Osteocyte (in vitro differentiated cells): ENCODE measurements at regions not wholly inside any gene's neighbourhood (a gene's known extent, or its start where the extent isn't known, plus 50 kb on each side); places are given as distances from the start of the nearest gene placed in this dataset.

Experiments
- DNase-seq: peaks from one replicate; pipeline ENCODE4 v3.0.0; 2021; ENCODE audit warnings: mixed read lengths; ENCODE audit not compliant: unreplicated experiment; ENCODE audit errors: extremely low spot score
- H3K27ac Mint-ChIP-seq: one replicate; pipeline ENCODE4 v1.8.0; 2021; ENCODE audit warnings: mild to moderate bottlenecking, mixed read lengths; ENCODE audit not compliant: unreplicated experiment
- H3K27me3 Mint-ChIP-seq: one replicate; pipeline ENCODE4 v1.8.0; 2021; ENCODE audit warnings: mixed read lengths; ENCODE audit not compliant: unreplicated experiment
- H3K36me3 Mint-ChIP-seq: one replicate; pipeline ENCODE4 v1.8.0; 2021; ENCODE audit warnings: mixed read lengths; ENCODE audit not compliant: unreplicated experiment
- H3K4me1 Mint-ChIP-seq: one replicate; pipeline ENCODE4 v1.8.0; 2021; ENCODE audit warnings: mixed read lengths; ENCODE audit not compliant: unreplicated experiment
- H3K4me3 Mint-ChIP-seq: one replicate; pipeline ENCODE4 v1.8.0; 2021; ENCODE audit warnings: mild to moderate bottlenecking, moderate library complexity, mixed read lengths; ENCODE audit not compliant: unreplicated experiment
- H3K9me3 Mint-ChIP-seq: one replicate; pipeline ENCODE4 v1.8.0; 2021; ENCODE audit warnings: mixed read lengths; ENCODE audit not compliant: unreplicated experiment
- CTCF ChIP-seq: fragments of 200-600 bp; sonication (generic); IDR thresholded peaks from 2 replicates; pipeline ENCODE4 v1.5.0; 2021; ENCODE audit warnings: antibody characterized with exemption, mild to moderate bottlenecking, moderate library complexity

GRCh38 chr14:49367696-49368095, 218.5 kb downstream of the RPS29 start:
- DNase-seq: no peak
- TF ChIP-seq CTCF: no peak
- Mint-ChIP-seq H3K36me3 (no peaks in the 10 kb centered on the region), H3K9me3 (no peaks in the 10 kb centered on the region), H3K27ac (no peak overlapping the region), H3K4me3 (no peak overlapping the region), H3K4me1 (no peaks in the 10 kb centered on the region), H3K27me3 (peaks cover 4% of the 10 kb centered on the region)

GRCh38 chr14:49366416-49366815, 219.8 kb downstream of the RPS29 start:
- no peak for TF ChIP-seq CTCF
- DNase-seq: no peak
- Mint-ChIP-seq H3K4me1 (no peaks in the 10 kb centered on the region), H3K4me3 (no peak overlapping the region), H3K27me3 (peaks cover 4% of the 10 kb centered on the region), H3K36me3 (no peaks in the 10 kb centered on the region), H3K9me3 (no peaks in the 10 kb centered on the region), H3K27ac (no peak overlapping the region)

- TF ChIP-seq CTCF: no peak
- Mint-ChIP-seq H3K4me1 (no peaks in the 10 kb centered on the region), H3K36me3 (no peaks in the 10 kb centered on the region), H3K27me3 (peaks cover 4% of the 10 kb centered on the region), H3K4me3 (no peak overlapping the region), H3K27ac (no peak overlapping the region), H3K9me3 (no peaks in the 10 kb centered on the region)
- no peak for DNase-seq
Measured at GRCh38 chr14:49364752-49365117, 221.4 kb downstream of the RPS29 start.

GRCh38 chr14:49363821-49364751, 222.1 kb downstream of the RPS29 start:
- no peak overlapping the region for H3K27ac Mint-ChIP-seq
- no peak overlapping the region for H3K4me3 Mint-ChIP-seq
- H3K27me3 Mint-ChIP-seq: peaks cover 4% of the 10 kb centered on the region
- TF ChIP-seq CTCF: no peak
- no peaks in the 10 kb centered on the region for H3K36me3 Mint-ChIP-seq
- H3K4me1 Mint-ChIP-seq: no peaks in the 10 kb centered on the region
- H3K9me3 Mint-ChIP-seq: no peaks in the 10 kb centered on the region
- no peak for DNase-seq

GRCh38 chr14:49362916-49363315, 223.3 kb downstream of the RPS29 start:
- Mint-ChIP-seq H3K4me3 (no peak overlapping the region), H3K9me3 (no peaks in the 10 kb centered on the region)

More at GRCh38 chr14:49362916-49363315, 223.3 kb downstream of the RPS29 start:
- H3K27ac Mint-ChIP-seq: no peak overlapping the region
- H3K36me3 Mint-ChIP-seq: no peaks in the 10 kb centered on the region
- H3K4me1 Mint-ChIP-seq: no peaks in the 10 kb centered on the region
- H3K27me3 Mint-ChIP-seq: peaks cover 4% of the 10 kb centered on the region
- no peak for TF ChIP-seq CTCF
- DNase-seq: no peak
